ENCODE measurements at regions not wholly inside any gene's neighbourhood (a gene's known extent, or its start where the extent isn't known, plus 50 kb on each side); places are given as distances from the start of the nearest gene placed in this dataset.

- no peak for DNase-seq
Observed at GRCh38 chr13:57018915-57019314, 121.8 kb upstream of the PRR20A start.

- no peak for DNase-seq
Observed at GRCh38 chr13:57030671-57031070, 110.0 kb upstream of the PRR20A start.

- DNase-seq = no peak
Observed at GRCh38 chr13:57036290-57036689, 104.4 kb upstream of the PRR20A start.

- DNase-seq = no peak
Observed at GRCh38 chr13:57044910-57045309, 95.8 kb upstream of the PRR20A start.

GRCh38 chr13:57045826-57046546, 94.7 kb upstream of the PRR20A start:
- no peak for DNase-seq

- no peak for DNase-seq
Observed at GRCh38 chr13:57056601-57057180, 84.0 kb upstream of the PRR20A start.

GRCh38 chr13:57063007-57063406, 77.7 kb upstream of the PRR20A start:
- no peak for DNase-seq

GRCh38 chr13:57073983-57074382, 66.7 kb upstream of the PRR20A start:
- DNase-seq = no peak

GRCh38 chr13:57075588-57075987, 65.1 kb upstream of the PRR20A start:
- DNase-seq = no peak

GRCh38 chr13:57087006-57087405, 53.7 kb upstream of the PRR20A start:
- DNase-seq = no peak
